OCI-LY1 (cell line): ENCODE measurements at regions not wholly inside any gene's neighbourhood (a gene's known extent, or its start where the extent isn't known, plus 50 kb on each side); places are given as distances from the start of the nearest gene placed in this dataset.

Experiments
- H2AFZ ChIP-seq: fragments of 200-600 bp; sonication (generic), shearing (Covaris generic); 2 replicates; pipeline ENCODE4 v1.6.0; 2014; ENCODE audit warnings: antibody characterized with exemption, mild to moderate bottlenecking, low read length
- H3F3A ChIP-seq: fragments of 200-600 bp; sonication (generic), shearing (Covaris generic); 2 replicates; pipeline ENCODE4 v1.6.0; 2014; ENCODE audit warnings: mild to moderate bottlenecking, antibody characterized with exemption, low read length, moderate library complexity; ENCODE audit not compliant: insufficient read depth
- H3K27ac ChIP-seq: fragments of 200-600 bp; sonication (generic); 2 replicates; pipeline ENCODE4 v1.5.1; 2014; ENCODE audit warnings: low read length, mixed run types, mild to moderate bottlenecking, low read depth; ENCODE audit not compliant: poor library complexity, severe bottlenecking
- H3K27me3 ChIP-seq: fragments of 200-600 bp; sonication (generic); 2 replicates; pipeline ENCODE4 v1.6.0; 2014; ENCODE audit warnings: antibody characterized with exemption, mild to moderate bottlenecking, low read length, moderate library complexity; ENCODE audit not compliant: insufficient read depth
- H3K36me3 ChIP-seq: fragments of 200-600 bp; sonication (generic); 2 replicates; pipeline ENCODE4 v1.6.1; 2014; ENCODE audit warnings: mild to moderate bottlenecking, antibody characterized with exemption, low read length, moderate library complexity, mixed read lengths; ENCODE audit not compliant: insufficient read depth
- H3K4me1 ChIP-seq: fragments of 200-600 bp; sonication (generic); 2 replicates; pipeline ENCODE4 v1.5.1; 2014; ENCODE audit warnings: mild to moderate bottlenecking, low read length, moderate library complexity; ENCODE audit not compliant: insufficient read depth, severe bottlenecking
- H3K4me2 ChIP-seq: fragments of 200-600 bp; sonication (generic), shearing (Covaris generic); 2 replicates; pipeline ENCODE4 v1.6.1; 2014; ENCODE audit warnings: low read length
- H3K4me3 ChIP-seq: fragments of 200-600 bp; sonication (generic); 2 replicates; pipeline ENCODE4 v1.5.1; 2014; ENCODE audit warnings: low read length, low read depth, mild to moderate bottlenecking, mixed read lengths; ENCODE audit not compliant: poor library complexity, severe bottlenecking
- H3K79me2 ChIP-seq: fragments of 200-600 bp; shearing (Covaris generic); 2 replicates; pipeline ENCODE4 v1.6.1; 2016; ENCODE audit warnings: mixed run types, low read length, mixed read lengths; ENCODE audit not compliant: insufficient read depth
- H3K9ac ChIP-seq: fragments of 200-600 bp; sonication (generic), shearing (Covaris generic); 2 replicates; pipeline ENCODE4 v1.6.1; 2014; ENCODE audit warnings: mild to moderate bottlenecking, low read length, mixed read lengths
- H3K9me2 ChIP-seq: fragments of 200-600 bp; sonication (generic), shearing (Covaris generic); 2 replicates; pipeline ENCODE4 v1.6.1; 2014; ENCODE audit warnings: low read depth, mild to moderate bottlenecking, low read length, mixed read lengths
- H3K9me3 ChIP-seq: fragments of 200-600 bp; shearing (Covaris generic); 2 replicates; pipeline ENCODE4 v1.6.1; 2014; ENCODE audit warnings: low read length, mixed read lengths
- H4K20me1 ChIP-seq: fragments of 200-600 bp; sonication (generic), shearing (Covaris generic); 2 replicates; pipeline ENCODE4 v1.6.0; 2016; ENCODE audit warnings: mild to moderate bottlenecking, low read length; ENCODE audit not compliant: insufficient read depth
- EZH2 ChIP-seq: fragments of 200-600 bp; sonication (generic), shearing (Covaris generic); IDR thresholded peaks from 2 replicates; pipeline ENCODE4 v1.8.0; 2017; ENCODE audit warnings: borderline replicate concordance, mixed run types, mild to moderate bottlenecking, antibody characterized with exemption, low read length, moderate library complexity, mixed read lengths
- TF ChIP-seq, protein P1 (sequence below): fragments of 200-600 bp; sonication (generic), shearing (Covaris generic); IDR thresholded peaks from 2 replicates; pipeline ENCODE4 v1.5.1; 2017; ENCODE audit warnings: mild to moderate bottlenecking, antibody characterized with exemption, low read length, moderate library complexity, mixed read lengths

DNA sequence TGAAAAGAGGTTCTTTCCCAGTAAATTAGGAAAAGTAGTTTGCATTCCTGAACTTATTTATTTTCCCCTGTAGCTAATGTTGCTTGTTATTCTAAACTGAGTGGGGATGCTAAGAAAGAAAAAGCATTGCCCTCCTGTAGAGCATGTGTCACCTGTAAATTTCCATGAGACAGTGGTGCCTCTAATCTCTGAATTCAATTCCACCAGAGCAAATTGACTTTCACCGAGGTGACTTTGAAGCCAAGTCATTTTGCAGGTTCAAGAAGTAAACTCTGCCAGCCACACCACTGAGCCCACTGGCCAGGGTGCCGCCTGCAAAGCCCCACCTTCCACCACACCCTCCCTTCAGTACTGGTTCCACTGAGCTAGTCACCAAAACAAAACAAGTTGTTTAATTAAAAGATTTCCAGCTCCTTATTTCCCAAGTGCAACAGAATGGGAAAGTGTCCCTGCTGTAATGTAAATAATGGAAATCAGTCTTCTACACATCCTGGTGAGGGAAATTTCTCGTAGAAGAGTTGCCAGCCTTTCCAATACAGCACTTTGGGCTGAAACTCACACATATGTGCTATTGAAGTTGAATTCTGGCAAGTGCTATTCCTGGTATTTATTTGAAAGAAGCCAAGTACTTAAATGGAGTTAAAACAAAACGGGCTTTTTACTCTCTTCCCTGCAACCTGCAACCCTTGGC, 254.8 kb downstream of the RNF152 start:
- no peaks in the 10 kb centered on the region for H4K20me1 ChIP-seq
- H3K4me3 ChIP-seq, result no peak overlapping the region
- H3K27me3 ChIP-seq, result no peaks in the 10 kb centered on the region
- no peak overlapping the region for H2AFZ ChIP-seq
- no peaks in the 10 kb centered on the region for H3K36me3 ChIP-seq
- H3K4me1 ChIP-seq, result no peaks in the 10 kb centered on the region
- TF ChIP-seq, protein P1, sequence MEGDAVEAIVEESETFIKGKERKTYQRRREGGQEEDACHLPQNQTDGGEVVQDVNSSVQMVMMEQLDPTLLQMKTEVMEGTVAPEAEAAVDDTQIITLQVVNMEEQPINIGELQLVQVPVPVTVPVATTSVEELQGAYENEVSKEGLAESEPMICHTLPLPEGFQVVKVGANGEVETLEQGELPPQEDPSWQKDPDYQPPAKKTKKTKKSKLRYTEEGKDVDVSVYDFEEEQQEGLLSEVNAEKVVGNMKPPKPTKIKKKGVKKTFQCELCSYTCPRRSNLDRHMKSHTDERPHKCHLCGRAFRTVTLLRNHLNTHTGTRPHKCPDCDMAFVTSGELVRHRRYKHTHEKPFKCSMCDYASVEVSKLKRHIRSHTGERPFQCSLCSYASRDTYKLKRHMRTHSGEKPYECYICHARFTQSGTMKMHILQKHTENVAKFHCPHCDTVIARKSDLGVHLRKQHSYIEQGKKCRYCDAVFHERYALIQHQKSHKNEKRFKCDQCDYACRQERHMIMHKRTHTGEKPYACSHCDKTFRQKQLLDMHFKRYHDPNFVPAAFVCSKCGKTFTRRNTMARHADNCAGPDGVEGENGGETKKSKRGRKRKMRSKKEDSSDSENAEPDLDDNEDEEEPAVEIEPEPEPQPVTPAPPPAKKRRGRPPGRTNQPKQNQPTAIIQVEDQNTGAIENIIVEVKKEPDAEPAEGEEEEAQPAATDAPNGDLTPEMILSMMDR, result no peak
- no peak for TF ChIP-seq EZH2
- H3K4me2 ChIP-seq, result no peak overlapping the region
- H3K27ac ChIP-seq, result no peak overlapping the region
- H3K9ac ChIP-seq, result no peak overlapping the region
- H3K9me3 ChIP-seq, result no peaks in the 10 kb centered on the region
- no peaks in the 10 kb centered on the region for H3F3A ChIP-seq
- no peaks in the 10 kb centered on the region for H3K9me2 ChIP-seq
- no peaks in the 10 kb centered on the region for H3K79me2 ChIP-seq

DNA sequence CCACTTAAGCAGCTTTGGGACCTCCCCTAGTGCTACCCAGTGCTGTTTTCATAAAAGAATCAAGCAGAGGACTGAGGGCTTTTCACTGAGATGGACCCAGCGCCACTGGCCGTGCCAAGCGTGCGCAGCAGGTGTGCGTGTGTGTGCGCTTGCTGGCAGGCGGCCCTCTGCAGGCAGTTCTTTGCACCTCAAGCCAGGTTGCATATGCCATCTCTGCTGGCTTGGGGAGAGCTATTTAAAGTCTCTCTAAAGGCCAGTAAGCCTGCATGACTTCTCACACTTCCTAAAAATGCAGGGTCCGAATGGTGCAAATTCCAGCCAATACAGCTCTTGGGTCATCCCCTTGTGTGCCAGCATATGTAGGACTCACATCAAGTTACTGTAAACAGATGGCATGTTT, 255.5 kb downstream of the RNF152 start:
- H4K20me1 ChIP-seq, result no peaks in the 10 kb centered on the region
- H3K9me3 ChIP-seq, result no peaks in the 10 kb centered on the region
- no peak overlapping the region for H2AFZ ChIP-seq
- H3K27me3 ChIP-seq, result no peaks in the 10 kb centered on the region
- no peaks in the 10 kb centered on the region for H3F3A ChIP-seq
- H3K36me3 ChIP-seq, result no peaks in the 10 kb centered on the region
- H3K9me2 ChIP-seq, result no peaks in the 10 kb centered on the region
- no peak for TF ChIP-seq EZH2
- TF ChIP-seq, protein P1, result no peak
- H3K4me2 ChIP-seq, result no peak overlapping the region
- no peaks in the 10 kb centered on the region for H3K4me1 ChIP-seq
- no peaks in the 10 kb centered on the region for H3K79me2 ChIP-seq
- H3K9ac ChIP-seq, result no peak overlapping the region
- H3K4me3 ChIP-seq, result no peak overlapping the region
- no peak overlapping the region for H3K27ac ChIP-seq

DNA sequence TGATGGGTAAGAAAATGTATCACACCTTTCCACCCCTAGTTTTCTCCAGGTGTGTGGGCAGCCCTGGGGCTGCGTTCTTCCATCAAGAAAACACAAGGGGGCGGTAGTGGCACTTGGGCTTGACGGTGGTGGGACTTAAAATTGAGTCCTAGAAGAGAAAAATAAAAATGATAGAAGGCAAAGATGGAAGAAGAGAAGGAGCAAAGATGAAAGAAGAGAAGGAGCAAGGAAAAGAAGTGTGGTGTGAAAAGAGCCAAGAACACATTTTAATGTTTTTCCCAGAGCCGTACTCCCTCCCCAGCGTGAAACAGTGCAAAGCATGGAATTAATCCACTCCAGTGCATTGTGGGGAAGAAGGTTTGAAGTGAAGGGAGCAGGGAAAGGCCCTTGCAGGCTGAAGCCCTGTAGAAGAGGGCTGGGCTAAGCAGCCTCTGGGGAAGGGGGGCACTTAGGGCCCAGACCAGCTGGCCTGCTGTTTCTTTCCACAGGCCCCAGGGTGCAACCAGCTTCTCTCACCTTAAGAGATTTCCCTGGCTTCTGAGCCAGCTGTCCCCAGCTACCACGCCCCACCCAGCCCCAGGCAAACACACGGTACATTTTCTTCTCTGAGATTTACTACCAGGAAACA, 256.8 kb downstream of the RNF152 start:
- Histone ChIP-seq H3K4me1 (no peaks in the 10 kb centered on the region), H3K9ac (no peak overlapping the region), H3K9me3 (no peaks in the 10 kb centered on the region), H3K4me2 (no peak overlapping the region), H4K20me1 (no peaks in the 10 kb centered on the region), H3K79me2 (no peaks in the 10 kb centered on the region), H3K27me3 (no peaks in the 10 kb centered on the region), H3K4me3 (no peak overlapping the region), H3K9me2 (no peaks in the 10 kb centered on the region), H3F3A (no peaks in the 10 kb centered on the region), H2AFZ (no peak overlapping the region), H3K36me3 (no peaks in the 10 kb centered on the region), H3K27ac (no peak overlapping the region)
- no peak for TF ChIP-seq EZH2
- TF ChIP-seq, protein P1, result peak; percentile 89
